DOHH2 (cell line): ENCODE measurements at regions not wholly inside any gene's neighbourhood (a gene's known extent, or its start where the extent isn't known, plus 50 kb on each side); places are given as distances from the start of the nearest gene placed in this dataset.

Experiments used
- EZH2phosphoT487 ChIP-seq: fragments of 200-600 bp; sonication (generic); IDR thresholded peaks from 2 replicates; pipeline ENCODE4 v1.6.1; 2017; ENCODE audit warnings: borderline replicate concordance, mild to moderate bottlenecking, antibody characterized with exemption, low read length, moderate library complexity, mixed read lengths
- TF ChIP-seq, protein P1 (sequence below): fragments of 200-600 bp; sonication (generic); IDR thresholded peaks from one replicate; pipeline ENCODE4 v1.5.1; 2014; ENCODE audit warnings: antibody characterized with exemption, mild to moderate bottlenecking, low read depth, low read length; ENCODE audit not compliant: poor library complexity, severe bottlenecking

DNA sequence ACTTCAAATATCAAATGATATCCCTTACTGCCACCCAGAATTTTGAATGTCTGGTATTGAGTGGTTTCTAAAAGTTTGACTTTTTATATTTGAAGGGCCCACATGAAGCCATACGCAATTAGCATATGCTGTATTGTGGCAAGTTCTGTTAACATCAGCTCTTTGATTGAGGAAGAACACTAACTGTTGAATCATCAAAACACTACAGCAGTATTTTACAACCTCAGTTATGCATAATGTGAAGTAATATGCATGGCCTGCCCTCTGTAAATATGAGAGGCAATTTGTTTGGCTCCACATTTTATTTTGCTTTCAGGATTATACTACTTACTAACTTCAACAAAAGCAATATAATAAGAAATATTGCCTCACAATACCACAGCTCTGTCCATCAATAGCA, 62.2 kb upstream of the DMD start:
- TF ChIP-seq, protein P1, sequence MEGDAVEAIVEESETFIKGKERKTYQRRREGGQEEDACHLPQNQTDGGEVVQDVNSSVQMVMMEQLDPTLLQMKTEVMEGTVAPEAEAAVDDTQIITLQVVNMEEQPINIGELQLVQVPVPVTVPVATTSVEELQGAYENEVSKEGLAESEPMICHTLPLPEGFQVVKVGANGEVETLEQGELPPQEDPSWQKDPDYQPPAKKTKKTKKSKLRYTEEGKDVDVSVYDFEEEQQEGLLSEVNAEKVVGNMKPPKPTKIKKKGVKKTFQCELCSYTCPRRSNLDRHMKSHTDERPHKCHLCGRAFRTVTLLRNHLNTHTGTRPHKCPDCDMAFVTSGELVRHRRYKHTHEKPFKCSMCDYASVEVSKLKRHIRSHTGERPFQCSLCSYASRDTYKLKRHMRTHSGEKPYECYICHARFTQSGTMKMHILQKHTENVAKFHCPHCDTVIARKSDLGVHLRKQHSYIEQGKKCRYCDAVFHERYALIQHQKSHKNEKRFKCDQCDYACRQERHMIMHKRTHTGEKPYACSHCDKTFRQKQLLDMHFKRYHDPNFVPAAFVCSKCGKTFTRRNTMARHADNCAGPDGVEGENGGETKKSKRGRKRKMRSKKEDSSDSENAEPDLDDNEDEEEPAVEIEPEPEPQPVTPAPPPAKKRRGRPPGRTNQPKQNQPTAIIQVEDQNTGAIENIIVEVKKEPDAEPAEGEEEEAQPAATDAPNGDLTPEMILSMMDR = no peak
- TF ChIP-seq EZH2phosphoT487 = no peak
